ENCODE measurements at regions not wholly inside any gene's neighbourhood (a gene's known extent, or its start where the extent isn't known, plus 50 kb on each side); places are given as distances from the start of the nearest gene placed in this dataset.

DNA sequence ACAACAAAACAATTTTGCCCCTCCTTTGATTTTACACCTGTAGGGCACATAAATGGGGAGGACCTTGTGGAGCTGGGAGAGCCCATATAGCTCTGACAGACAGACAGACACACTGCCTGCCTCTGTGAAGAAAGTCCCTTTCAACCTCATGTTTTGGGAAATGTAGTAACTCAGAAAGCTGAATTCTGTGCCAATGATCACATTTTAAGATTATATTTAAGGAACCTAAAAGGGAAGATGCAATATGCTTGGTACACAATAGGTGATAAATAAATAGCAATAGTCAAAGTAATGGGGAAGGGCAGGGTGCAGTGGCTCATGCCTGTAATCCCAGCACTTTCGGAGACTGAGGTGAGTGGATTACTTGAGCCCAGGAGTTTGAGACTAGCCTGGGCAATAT, 446.4 kb upstream of the ID2 start:
- TF ChIP-seq, protein P1, sequence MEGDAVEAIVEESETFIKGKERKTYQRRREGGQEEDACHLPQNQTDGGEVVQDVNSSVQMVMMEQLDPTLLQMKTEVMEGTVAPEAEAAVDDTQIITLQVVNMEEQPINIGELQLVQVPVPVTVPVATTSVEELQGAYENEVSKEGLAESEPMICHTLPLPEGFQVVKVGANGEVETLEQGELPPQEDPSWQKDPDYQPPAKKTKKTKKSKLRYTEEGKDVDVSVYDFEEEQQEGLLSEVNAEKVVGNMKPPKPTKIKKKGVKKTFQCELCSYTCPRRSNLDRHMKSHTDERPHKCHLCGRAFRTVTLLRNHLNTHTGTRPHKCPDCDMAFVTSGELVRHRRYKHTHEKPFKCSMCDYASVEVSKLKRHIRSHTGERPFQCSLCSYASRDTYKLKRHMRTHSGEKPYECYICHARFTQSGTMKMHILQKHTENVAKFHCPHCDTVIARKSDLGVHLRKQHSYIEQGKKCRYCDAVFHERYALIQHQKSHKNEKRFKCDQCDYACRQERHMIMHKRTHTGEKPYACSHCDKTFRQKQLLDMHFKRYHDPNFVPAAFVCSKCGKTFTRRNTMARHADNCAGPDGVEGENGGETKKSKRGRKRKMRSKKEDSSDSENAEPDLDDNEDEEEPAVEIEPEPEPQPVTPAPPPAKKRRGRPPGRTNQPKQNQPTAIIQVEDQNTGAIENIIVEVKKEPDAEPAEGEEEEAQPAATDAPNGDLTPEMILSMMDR (IDR thresholded peaks at IDR 0.05), result no peak
- TF ChIP-seq POLR2AphosphoS5 (IDR thresholded peaks at IDR 0.05) (no peak), EP300 (IDR thresholded peaks at IDR 0.05) (no peak), POLR2A (IDR thresholded peaks at IDR 0.05) (no peak)
